ENCODE measurements at regions not wholly inside any gene's neighbourhood (a gene's known extent, or its start where the extent isn't known, plus 50 kb on each side); places are given as distances from the start of the nearest gene placed in this dataset.

- TF ChIP-seq EGR1 (IDR thresholded peaks at IDR 0.05) (no peak), FOXM1 (IDR thresholded peaks at IDR 0.05; ENCODE audit: borderline replicate concordance, low read depth) (no peak), CEBPB (IDR thresholded peaks at IDR 0.05) (no peak), CREB1 (IDR thresholded peaks at IDR 0.05; ENCODE audit: low read depth) (no peak), USF1 (IDR thresholded peaks at IDR 0.05) (no peak)
Observed at GRCh38 chr21:45338311-45339017, 50.8 kb upstream of the POFUT2 start.

GRCh38 chr21:45339421-45340402 lies 52.0 kb upstream of the POFUT2 start:
- TF ChIP-seq TCF12 (IDR thresholded peaks at IDR 0.05; ENCODE audit: low read depth) (no peak), USF1 (IDR thresholded peaks at IDR 0.05) (no peak), CREB1 (IDR thresholded peaks at IDR 0.05; ENCODE audit: low read depth) (no peak), EP300 (IDR thresholded peaks at IDR 0.05; ENCODE audit: borderline replicate concordance) (no peak), CEBPB (IDR thresholded peaks at IDR 0.05) (no peak), REST (IDR thresholded peaks at IDR 0.05; ENCODE audit: low read depth) (no peak), EGR1 (IDR thresholded peaks at IDR 0.05) (no peak), YY1 (IDR thresholded peaks at IDR 0.05; ENCODE audit: low read depth) (no peak), NFIC (IDR thresholded peaks at IDR 0.05) (no peak), ZBTB7A (IDR thresholded peaks at IDR 0.05; ENCODE audit: low read depth) (no peak), TAF1 (IDR thresholded peaks at IDR 0.05; ENCODE audit: low read depth) (no peak), TEAD4 (IDR thresholded peaks at IDR 0.05) (no peak), MAX (IDR thresholded peaks at IDR 0.05) (no peak), RAD21 (IDR thresholded peaks at IDR 0.05; ENCODE audit: low read depth) (no peak), FOXM1 (IDR thresholded peaks at IDR 0.05; ENCODE audit: borderline replicate concordance, low read depth) (no peak)

- TF ChIP-seq TEAD4 (IDR thresholded peaks at IDR 0.05): no peak
- TF ChIP-seq TCF12 (IDR thresholded peaks at IDR 0.05; ENCODE audit: low read depth): no peak
Observed at GRCh38 chr21:45340515-45340914, 52.8 kb upstream of the POFUT2 start.

- no peak for TF ChIP-seq ZBTB7A (IDR thresholded peaks at IDR 0.05; ENCODE audit: low read depth)
- TF ChIP-seq EP300 (IDR thresholded peaks at IDR 0.05; ENCODE audit: borderline replicate concordance): no peak
- TF ChIP-seq EGR1 (IDR thresholded peaks at IDR 0.05): no peak
- no peak for TF ChIP-seq RAD21 (IDR thresholded peaks at IDR 0.05; ENCODE audit: low read depth)
- TF ChIP-seq CREB1 (IDR thresholded peaks at IDR 0.05; ENCODE audit: low read depth): no peak
- TF ChIP-seq REST (IDR thresholded peaks at IDR 0.05; ENCODE audit: low read depth): no peak
- TF ChIP-seq MAX (IDR thresholded peaks at IDR 0.05): no peak
- no peak for TF ChIP-seq TEAD4 (IDR thresholded peaks at IDR 0.05)
- no peak for TF ChIP-seq NFIC (IDR thresholded peaks at IDR 0.05)
- TF ChIP-seq CEBPB (IDR thresholded peaks at IDR 0.05): no peak
- TF ChIP-seq TCF12 (IDR thresholded peaks at IDR 0.05; ENCODE audit: low read depth): no peak
- no peak for TF ChIP-seq FOXM1 (IDR thresholded peaks at IDR 0.05; ENCODE audit: borderline replicate concordance, low read depth)
Observed at GRCh38 chr21:45341261-45341660, 53.6 kb upstream of the POFUT2 start.

- TF ChIP-seq REST (IDR thresholded peaks at IDR 0.05; ENCODE audit: low read depth) (no peak), RAD21 (IDR thresholded peaks at IDR 0.05; ENCODE audit: low read depth) (peak; percentile 8; the same call in 1 of the 2 replicates), CREB1 (IDR thresholded peaks at IDR 0.05; ENCODE audit: low read depth) (no peak), TCF12 (IDR thresholded peaks at IDR 0.05; ENCODE audit: low read depth) (peak; percentile 79), TAF1 (IDR thresholded peaks at IDR 0.05; ENCODE audit: low read depth) (no peak), TEAD4 (IDR thresholded peaks at IDR 0.05) (peak; percentile 38; the same call in 1 of the 2 replicates), MAX (IDR thresholded peaks at IDR 0.05) (peak; percentile 91), FOXM1 (IDR thresholded peaks at IDR 0.05; ENCODE audit: borderline replicate concordance, low read depth) (no peak), USF1 (IDR thresholded peaks at IDR 0.05) (no peak), EGR1 (IDR thresholded peaks at IDR 0.05) (no peak), NFIC (IDR thresholded peaks at IDR 0.05) (peak; percentile 94), CEBPB (IDR thresholded peaks at IDR 0.05) (peak; percentile 85), YY1 (IDR thresholded peaks at IDR 0.05; ENCODE audit: low read depth) (no peak), EP300 (IDR thresholded peaks at IDR 0.05; ENCODE audit: borderline replicate concordance) (peak; percentile 76), ZBTB7A (IDR thresholded peaks at IDR 0.05; ENCODE audit: low read depth) (no peak)
Observed at GRCh38 chr21:45341779-45342178, 54.1 kb upstream of the POFUT2 start.

Measured in Ishikawa (cell line).